GM18505 (cell line): ENCODE measurements at regions not wholly inside any gene's neighbourhood (a gene's known extent, or its start where the extent isn't known, plus 50 kb on each side); places are given as distances from the start of the nearest gene placed in this dataset.

Experiments used
- ATAC-seq: cut with Tn5 transposase; IDR thresholded peaks from one replicate; pipeline ENCODE4 v1.9.1; 2021; ENCODE audit not compliant: unreplicated experiment
- POLR2A ChIP-seq: IDR thresholded peaks from 4 replicates; pipeline ENCODE4 v1.6.1; 2011; ENCODE audit warnings: borderline replicate concordance; ENCODE audit not compliant: insufficient read depth, insufficient read length; ENCODE audit errors: extremely low read depth

DNA sequence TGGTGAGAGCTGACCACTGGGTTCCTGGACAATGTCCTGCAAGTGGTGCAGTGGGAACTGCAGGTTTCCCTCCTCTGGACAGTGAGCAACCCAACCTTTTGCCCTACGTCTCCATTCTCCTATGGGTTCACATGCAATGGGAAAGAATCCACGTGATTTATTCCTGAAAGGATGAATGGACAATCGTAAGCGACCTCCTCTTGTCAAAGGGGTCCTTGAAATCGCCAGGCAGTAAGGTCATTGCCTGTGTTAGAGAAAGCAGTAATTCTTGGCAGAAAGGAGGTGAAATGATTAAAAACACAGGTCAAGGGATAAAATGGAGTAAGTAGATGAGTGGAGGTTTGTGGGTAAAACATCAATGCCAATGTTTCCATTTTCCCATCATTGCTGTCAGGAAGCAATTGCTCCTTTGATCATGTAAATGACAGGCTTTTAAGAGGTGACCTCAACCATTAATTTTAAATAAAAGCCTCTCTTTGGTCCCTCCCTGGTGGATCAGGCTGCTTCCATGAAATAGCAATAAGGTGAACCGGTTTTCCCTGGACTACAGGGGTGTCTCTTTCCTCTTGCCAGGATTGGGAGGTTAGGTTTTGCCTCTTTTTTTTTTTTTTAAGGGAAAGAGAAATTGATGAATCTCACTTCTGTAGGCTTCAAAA lies 330.0 kb upstream of the PRKCQ start:
- TF ChIP-seq POLR2A: no peak
- no peak for ATAC-seq

DNA sequence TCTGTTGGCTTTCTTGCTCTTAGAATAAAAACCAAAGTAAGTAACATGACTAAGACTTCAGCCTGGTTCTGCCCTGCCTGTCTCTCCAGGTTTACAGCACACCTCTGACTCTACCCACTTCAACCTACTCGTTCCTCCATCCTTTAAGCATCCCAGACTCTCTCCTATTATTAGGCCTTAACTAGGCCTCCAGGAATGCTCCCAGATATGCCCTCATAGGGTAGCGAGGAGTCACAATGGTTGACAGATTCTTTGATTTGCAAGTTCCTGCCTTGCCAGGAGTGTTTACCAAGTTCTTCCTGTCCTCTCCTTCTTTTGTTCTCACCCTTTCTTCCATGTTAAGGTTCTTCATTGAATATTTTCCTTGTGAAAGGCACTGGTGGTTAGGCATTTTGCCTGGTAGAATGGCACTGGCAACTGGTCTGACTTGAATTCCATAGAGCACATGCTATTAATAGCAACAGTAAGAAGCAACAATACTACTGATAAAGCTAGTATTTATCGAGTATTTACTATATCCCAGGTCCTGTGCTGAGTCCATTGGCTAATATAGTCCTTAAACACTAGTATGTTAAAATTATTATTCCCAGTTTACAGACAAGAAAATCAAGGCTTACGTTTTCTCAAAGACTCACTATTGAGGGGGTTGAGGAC lies 327.9 kb upstream of the PRKCQ start:
- TF ChIP-seq POLR2A: no peak
- ATAC-seq: no peak

DNA sequence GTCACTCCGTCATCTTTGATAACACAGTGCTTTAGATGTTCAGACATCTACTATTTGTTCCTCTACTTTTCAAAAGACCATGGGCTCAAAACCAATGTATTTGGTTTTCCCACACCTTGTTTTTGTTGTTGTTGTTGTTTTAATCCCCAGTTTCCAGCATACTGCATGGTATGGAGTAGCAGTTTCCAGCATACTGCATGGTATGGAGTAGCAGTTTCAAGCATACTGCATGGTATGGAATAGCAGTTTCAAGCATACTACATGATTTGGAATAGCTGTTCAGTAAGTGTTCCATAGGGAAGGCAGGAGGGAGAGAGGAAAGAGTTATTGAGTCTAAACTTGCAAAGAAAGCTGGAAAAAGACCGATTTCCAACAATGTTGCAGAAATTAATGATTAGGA lies 314.3 kb upstream of the PRKCQ start:
- no peak for TF ChIP-seq POLR2A
- no peak for ATAC-seq

DNA sequence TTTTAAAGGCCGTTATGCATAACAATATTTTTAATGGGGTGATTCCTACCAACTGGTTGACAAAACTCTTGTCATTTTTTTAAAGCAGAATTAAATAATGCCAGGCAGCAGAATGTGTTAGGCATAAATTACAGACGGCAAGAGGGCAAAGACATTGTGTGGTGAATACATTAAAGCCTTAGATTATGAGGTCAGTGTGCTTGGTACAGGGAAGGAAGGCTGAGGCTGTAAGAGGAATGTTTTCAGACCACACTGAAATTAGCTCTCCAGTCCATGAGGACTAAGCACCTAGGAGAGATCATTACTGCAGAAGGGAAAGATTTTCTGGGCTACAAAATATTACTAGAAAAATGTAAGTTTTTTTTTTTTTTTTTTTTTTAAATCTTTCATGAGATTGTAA lies 312.8 kb upstream of the PRKCQ start:
- no peak for TF ChIP-seq POLR2A
- ATAC-seq: no peak

DNA sequence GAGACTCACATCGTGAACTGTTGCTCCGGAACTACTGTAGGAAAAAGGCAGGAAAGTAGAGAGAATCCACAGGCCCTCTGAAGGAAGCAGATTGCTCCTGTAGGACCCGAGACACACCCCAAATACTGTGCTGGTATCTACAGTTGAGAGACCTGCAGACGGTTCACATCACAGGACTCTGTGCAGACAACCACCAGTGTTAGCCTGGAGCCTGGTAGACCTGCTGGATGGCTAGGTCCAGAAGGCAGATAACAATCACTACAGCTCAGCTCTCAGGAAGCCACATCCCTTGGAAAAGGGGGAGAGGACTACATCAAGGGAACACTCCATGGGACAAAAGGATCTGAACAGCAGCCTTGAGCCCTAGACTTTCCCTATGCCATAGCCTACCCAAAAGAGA lies 311.8 kb upstream of the PRKCQ start:
- ATAC-seq: no peak

DNA sequence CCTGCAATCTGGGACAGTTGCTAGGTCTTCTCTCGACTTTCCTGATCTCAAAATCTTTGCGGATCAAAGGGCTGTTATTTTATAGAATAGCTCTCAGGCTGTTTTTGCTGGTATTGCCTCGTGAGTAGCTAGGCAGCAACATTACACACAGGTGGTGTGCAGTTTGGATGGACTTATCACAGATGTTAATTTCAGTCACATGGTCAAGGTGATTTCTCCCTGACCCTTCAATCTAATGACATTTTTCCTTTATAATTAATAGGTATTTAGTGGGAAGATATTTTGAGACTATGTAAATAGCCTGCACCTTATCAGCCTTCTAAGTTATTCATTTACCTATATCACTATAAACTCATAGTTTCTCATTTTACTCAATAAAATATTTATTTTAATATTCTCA lies 309.6 kb upstream of the PRKCQ start:
- TF ChIP-seq POLR2A: no peak
- ATAC-seq: no peak

More for the DNA sequence above, 311.8 kb upstream of the PRKCQ start:
- no peak for TF ChIP-seq POLR2A

DNA sequence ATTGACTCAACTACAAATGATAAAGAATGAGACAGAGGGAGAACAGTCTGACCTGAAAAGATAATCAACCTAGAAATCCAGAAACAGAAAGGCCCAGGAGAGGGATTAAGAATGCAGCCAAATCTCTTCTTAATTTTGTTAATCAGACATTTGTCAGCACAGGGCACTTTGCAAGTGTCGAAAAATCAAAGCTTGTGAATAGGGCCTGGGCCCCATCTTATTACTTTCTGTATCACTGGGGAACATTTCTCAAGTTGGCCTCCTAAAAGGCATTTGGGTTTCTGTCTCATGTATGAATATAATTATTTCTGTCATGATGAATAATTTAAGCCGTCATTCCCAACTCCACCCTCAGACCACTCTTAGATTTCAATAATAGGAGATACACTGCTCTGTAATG lies 308.4 kb upstream of the PRKCQ start:
- ATAC-seq: no peak
- TF ChIP-seq POLR2A: no peak

DNA sequence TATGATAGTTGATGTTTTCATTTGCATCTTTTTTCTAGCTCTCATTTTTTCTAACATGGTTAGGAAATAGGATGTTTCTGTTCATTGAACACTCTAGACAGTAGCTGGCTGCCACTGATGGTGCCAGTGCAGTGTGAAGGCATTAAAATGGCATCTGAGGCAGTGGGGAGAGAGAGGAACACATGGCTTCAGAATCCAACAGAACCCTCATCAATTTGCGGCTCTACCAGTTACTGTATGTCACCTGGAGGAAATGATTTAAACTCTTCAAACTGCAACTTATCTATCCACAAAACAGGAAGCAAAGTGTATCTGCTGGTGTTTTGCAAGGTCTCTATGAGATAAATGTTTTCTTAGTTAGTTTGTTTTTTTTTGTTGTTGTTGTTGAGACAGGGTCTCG lies 305.2 kb upstream of the PRKCQ start:
- TF ChIP-seq POLR2A: no peak
- ATAC-seq: no peak

DNA sequence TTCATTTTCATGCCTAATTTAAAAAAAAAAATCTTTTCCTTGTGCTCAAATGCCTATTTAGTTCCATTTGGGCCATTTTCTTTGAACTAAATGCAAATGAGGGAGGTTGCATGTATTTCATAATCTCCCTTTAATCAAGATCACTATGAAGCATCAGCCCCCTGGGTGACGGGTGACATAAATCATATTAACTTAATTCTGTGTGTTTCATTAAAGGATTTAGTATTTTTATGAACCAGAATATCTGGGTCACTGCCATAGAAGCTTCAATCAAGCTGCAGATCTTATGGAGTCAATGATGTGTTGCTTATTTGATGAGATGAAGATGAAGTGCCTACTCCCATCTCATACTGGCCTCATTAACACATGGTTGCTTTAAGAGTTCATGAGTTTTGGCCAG lies 301.9 kb upstream of the PRKCQ start:
- no peak for TF ChIP-seq POLR2A
- no peak for ATAC-seq

DNA sequence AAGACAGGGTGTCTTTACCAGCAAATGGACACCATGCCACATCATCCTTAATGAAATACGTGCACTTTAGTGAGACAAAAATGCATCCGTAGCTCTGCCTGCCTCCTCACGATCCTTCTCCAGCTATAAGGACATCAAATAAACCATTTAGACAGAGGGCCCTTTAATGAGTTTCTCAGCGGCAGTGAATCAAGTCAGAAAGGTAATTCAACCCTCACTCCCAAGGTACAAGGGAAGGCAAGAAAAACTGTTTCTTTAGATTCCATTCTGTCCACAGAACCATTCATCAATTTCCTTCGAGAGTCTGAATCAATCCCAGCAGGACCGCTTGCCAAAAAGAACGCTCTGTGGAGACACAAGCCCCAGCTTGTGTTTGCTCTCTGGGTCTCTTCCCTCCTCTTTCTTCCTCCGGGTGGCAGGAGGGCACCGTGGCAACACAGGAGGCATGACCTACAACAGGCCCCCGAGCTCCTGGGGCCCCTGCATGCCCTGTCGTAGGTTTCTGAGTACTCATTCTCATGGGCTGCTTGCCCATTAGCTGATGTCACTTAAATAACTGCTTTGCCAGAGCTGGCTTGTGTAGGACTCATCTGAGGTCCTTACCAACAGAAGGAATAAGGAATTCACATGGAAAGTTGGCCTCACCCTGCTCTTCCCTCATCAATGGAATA lies 297.8 kb upstream of the PRKCQ start:
- ATAC-seq: no peak
- no peak for TF ChIP-seq POLR2A

DNA sequence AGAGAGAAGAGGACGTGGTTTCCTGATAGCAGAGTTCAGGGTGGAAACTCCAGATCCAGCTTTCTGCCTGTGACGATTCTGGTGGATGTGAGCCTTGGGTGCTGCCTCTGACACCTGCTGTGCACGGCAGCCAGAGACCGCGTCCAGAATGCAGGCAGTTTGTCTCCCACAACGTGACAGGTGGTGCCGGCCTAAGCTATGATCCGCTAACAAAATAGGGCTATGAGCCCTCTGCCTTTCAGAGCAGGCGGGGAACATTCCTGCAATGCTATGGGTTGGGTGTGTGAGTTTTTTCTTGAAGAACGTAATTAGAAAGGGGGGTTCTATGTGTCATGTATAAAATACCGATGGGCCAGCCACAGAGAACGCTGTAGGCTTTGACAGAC lies 297.3 kb upstream of the PRKCQ start:
- no peak for TF ChIP-seq POLR2A
- no peak for ATAC-seq

DNA sequence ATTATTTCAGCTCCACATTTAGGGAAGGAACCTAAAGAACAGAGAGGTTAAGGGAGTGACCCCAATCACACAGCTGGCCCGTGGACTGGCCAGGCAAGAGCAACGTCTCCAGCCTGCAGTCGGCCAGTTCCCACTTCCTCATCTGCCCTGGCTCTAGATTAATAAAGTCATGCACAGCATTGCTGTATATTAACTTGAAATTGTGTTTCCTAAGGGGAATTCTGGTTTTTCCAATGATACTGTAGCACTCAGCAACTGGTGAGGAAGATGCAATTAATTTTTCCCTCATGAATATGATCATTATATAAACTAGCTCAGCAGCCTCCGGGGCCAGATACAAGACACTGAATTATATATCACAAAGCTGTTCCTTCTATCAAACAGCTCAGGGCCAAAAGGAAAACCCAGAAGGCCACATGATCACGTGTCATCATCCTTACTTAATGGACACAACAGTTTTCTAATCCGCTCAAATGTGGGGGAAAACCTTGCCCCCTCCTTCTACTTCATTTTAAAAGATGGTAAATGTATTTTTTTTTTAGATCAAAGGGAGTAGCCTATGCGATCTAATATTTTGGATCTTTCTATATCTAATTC lies 295.3 kb upstream of the PRKCQ start:
- no peak for ATAC-seq
- no peak for TF ChIP-seq POLR2A

DNA sequence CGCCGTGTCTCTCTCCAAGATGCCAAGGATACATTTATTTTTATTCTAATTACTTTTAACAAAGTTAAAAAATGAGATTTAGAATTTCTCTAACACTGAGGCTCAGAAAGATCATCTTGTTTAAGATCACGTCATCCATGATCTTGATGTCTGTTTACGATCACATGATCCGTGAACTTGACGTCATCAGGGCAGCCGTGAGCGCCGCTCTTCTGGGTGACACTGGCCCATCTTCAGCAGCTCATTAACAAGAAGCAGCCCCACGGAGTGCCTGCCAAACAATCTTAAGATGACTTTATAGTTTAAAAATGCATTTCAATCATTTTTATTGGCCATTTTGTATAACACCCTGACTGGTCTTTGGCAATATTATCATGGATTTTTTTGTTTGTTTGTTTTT lies 291.1 kb upstream of the PRKCQ start:
- no peak for ATAC-seq

More for the DNA sequence above, 291.1 kb upstream of the PRKCQ start:
- no peak for TF ChIP-seq POLR2A
